Karpas-422 (cell line): ENCODE measurements at regions not wholly inside any gene's neighbourhood (a gene's known extent, or its start where the extent isn't known, plus 50 kb on each side); places are given as distances from the start of the nearest gene placed in this dataset.

Experiments used
- DNase-seq: peaks from one replicate; pipeline ENCODE4 v3.0.0-alpha.2; 2015
- H2AFZ ChIP-seq: fragments of 200-600 bp; sonication (generic); 2 replicates; pipeline ENCODE4 v1.6.1; 2014; ENCODE audit warnings: antibody characterized with exemption, low read length, mixed read lengths
- H3K27ac ChIP-seq: fragments of 200-600 bp; sonication (generic); 2 replicates; pipeline ENCODE4 v1.5.1; 2014; ENCODE audit warnings: mild to moderate bottlenecking, low read length, moderate library complexity
- H3K27me3 ChIP-seq: fragments of 200-600 bp; sonication (generic); 2 replicates; pipeline ENCODE4 v1.6.1; 2014; ENCODE audit warnings: low read length, mixed read lengths
- H3K36me3 ChIP-seq: fragments of 200-600 bp; sonication (generic); 2 replicates; pipeline ENCODE4 v1.6.1; 2014; ENCODE audit warnings: low read length, mixed read lengths; ENCODE audit not compliant: insufficient read depth
- H3K4me1 ChIP-seq: fragments of 200-600 bp; sonication (generic); 2 replicates; pipeline ENCODE4 v1.6.1; 2014; ENCODE audit warnings: mild to moderate bottlenecking, low read length, mixed read lengths
- H3K4me2 ChIP-seq: fragments of 200-600 bp; sonication (generic); 2 replicates; pipeline ENCODE4 v1.6.1; 2014; ENCODE audit warnings: low read length, low read depth, mild to moderate bottlenecking; ENCODE audit not compliant: poor library complexity, severe bottlenecking
- H3K4me3 ChIP-seq: fragments of 200-600 bp; sonication (generic); 2 replicates; pipeline ENCODE4 v1.5.1; 2014; ENCODE audit warnings: mild to moderate bottlenecking, antibody characterized with exemption, low read length, mixed read lengths
- H3K79me2 ChIP-seq: fragments of 200-600 bp; sonication (generic); 2 replicates; pipeline ENCODE4 v1.6.1; 2014; ENCODE audit warnings: mild to moderate bottlenecking, low read length, mixed read lengths
- H3K9ac ChIP-seq: fragments of 200-600 bp; sonication (generic); 2 replicates; pipeline ENCODE4 v1.6.0; 2014; ENCODE audit warnings: low read length
- H3K9me2 ChIP-seq: fragments of 200-600 bp; sonication (generic), shearing (Covaris generic); replicated peaks from 2 replicates; pipeline ENCODE4 v1.6.0; 2014; ENCODE audit warnings: mild to moderate bottlenecking, low read length, moderate library complexity; ENCODE audit not compliant: insufficient read depth
- H3K9me3 ChIP-seq: fragments of 300-700, 200-600 bp; sonication (generic); 2 replicates; pipeline ENCODE4 v1.6.1; 2014; ENCODE audit warnings: low read length, mixed read lengths
- H4K20me1 ChIP-seq: fragments of 200-600 bp; sonication (generic); 2 replicates; pipeline ENCODE4 v1.6.1; 2014; ENCODE audit warnings: mild to moderate bottlenecking, antibody characterized with exemption, low read length, low read depth; ENCODE audit not compliant: insufficient read depth

- H3K4me3 ChIP-seq, result peak overlapping the region; percentile 17; the same call in 1 of the 2 replicates
- peak overlapping the region; percentile 92 for H3K27ac ChIP-seq
- H3K36me3 ChIP-seq, result no peaks in the 10 kb centered on the region
- peaks cover 66% of the 10 kb centered on the region for H3K4me1 ChIP-seq
- peak overlapping the region; percentile 52 for H3K4me2 ChIP-seq
- no peak overlapping the region for H2AFZ ChIP-seq
- no peaks in the 10 kb centered on the region for H3K79me2 ChIP-seq
- H3K9me2 ChIP-seq, result no peaks in the 10 kb centered on the region
- H3K9ac ChIP-seq, result peak overlapping the region; percentile 67
- no peaks in the 10 kb centered on the region for H3K9me3 ChIP-seq
- DNase-seq, result no peak
- H4K20me1 ChIP-seq, result no peaks in the 10 kb centered on the region
- H3K27me3 ChIP-seq, result no peaks in the 10 kb centered on the region
Observed at GRCh38 chr3:194082743-194083636, 53.0 kb upstream of the HES1 start.

GRCh38 chr3:194083637-194084224 is 52.2 kb upstream of the HES1 start:
- H3K9ac ChIP-seq, result peak overlapping the region; percentile 67
- peaks cover 74% of the 10 kb centered on the region for H3K4me1 ChIP-seq
- no peaks in the 10 kb centered on the region for H3K79me2 ChIP-seq
- H3K4me3 ChIP-seq, result peak overlapping the region; percentile 17; the same call in 1 of the 2 replicates
- peak; percentile 87 for DNase-seq
- H3K27me3 ChIP-seq, result no peaks in the 10 kb centered on the region
- no peaks in the 10 kb centered on the region for H3K36me3 ChIP-seq
- H3K4me2 ChIP-seq, result peak overlapping the region; percentile 52
- H3K9me3 ChIP-seq, result no peaks in the 10 kb centered on the region
- no peaks in the 10 kb centered on the region for H4K20me1 ChIP-seq
- peak overlapping the region; percentile 92 for H3K27ac ChIP-seq
- no peaks in the 10 kb centered on the region for H3K9me2 ChIP-seq
- H2AFZ ChIP-seq, result no peak overlapping the region

GRCh38 chr3:194084284-194084683 is 51.7 kb upstream of the HES1 start:
- no peak for DNase-seq
- peak overlapping the region; percentile 67 for H3K9ac ChIP-seq
- peak overlapping the region; percentile 92 for H3K27ac ChIP-seq
- H3K9me3 ChIP-seq, result no peaks in the 10 kb centered on the region
- no peaks in the 10 kb centered on the region for H3K27me3 ChIP-seq
- H2AFZ ChIP-seq, result no peak overlapping the region
- H4K20me1 ChIP-seq, result no peaks in the 10 kb centered on the region
- peak overlapping the region; percentile 52 for H3K4me2 ChIP-seq
- no peaks in the 10 kb centered on the region for H3K79me2 ChIP-seq
- H3K9me2 ChIP-seq, result no peaks in the 10 kb centered on the region
- peaks cover 76% of the 10 kb centered on the region for H3K4me1 ChIP-seq
- no peak overlapping the region; the same call in 1 of the 2 replicates for H3K4me3 ChIP-seq
- H3K36me3 ChIP-seq, result no peaks in the 10 kb centered on the region
